HG03457 (cell line): ENCODE measurements at regions not wholly inside any gene's neighbourhood (a gene's known extent, or its start where the extent isn't known, plus 50 kb on each side); places are given as distances from the start of the nearest gene placed in this dataset.
"Not testable (repeated sequence)": the region's sequence is repeated elsewhere in the genome, so short reads cannot be mapped to it uniquely, and the experiment has no call there.

Experiments used
- ATAC-seq: cut with Tn5 transposase; IDR thresholded peaks from one replicate; pipeline ENCODE4 v1.9.1; 2021; ENCODE audit warnings: moderate number of reproducible peaks; ENCODE audit not compliant: unreplicated experiment

DNA sequence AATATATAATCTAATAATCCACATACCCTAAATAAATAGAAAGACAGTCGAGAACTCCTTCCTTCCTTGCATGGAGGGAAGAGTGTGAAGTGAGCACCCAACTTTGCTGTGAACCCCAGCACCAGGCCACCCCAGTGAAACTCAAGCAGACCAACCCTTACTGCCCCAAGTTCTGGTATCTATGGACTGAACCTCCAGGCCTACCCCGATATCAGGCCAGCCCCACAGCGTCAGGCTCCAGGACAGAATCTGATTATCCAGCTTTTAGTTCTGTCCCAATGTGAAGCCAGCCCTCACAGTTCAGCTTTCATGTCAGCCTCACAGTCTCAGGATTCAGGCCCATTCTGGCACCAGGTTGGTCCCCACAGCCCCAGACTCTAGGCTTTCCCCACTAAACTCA is 1617.2 kb upstream of the AGA start:
- ATAC-seq: no peak

DNA sequence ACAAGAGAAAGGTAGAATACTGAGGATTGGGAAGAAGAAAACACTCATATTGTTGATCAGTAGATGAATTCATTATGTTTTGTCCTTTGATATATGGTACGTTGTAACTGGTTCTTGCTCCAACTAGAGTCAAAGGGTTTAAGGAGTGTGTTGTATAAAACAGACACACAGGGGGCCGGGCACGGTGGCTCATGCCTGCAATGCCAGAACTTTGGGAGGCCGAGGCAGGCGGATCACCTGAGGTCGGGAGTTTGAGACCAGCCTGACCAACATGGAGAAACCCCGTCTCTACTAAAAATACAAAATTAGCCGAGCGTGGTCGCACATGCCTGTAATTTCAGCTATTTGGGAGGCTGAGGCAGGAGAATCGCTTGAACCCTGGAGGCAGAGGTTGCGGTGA is 1624.0 kb upstream of the AGA start:
- not testable (repeated sequence) for ATAC-seq

DNA sequence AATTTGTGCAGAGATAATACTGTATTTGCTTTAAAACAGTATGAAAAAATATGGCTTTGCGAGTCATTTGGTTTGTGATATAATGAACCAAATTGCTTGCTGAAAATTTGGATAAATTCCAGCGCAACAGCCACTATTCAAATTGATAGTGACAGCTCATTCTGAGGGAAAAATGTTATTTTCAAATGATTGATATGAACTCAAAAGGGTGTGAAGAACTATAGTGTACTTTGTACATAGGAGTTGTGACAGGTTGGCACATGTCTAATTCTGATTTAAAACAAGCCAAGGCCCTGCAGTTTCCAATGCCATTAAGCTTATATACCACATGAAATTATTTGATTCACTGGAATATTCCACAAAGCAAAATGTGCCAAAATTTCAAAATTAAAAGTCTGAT is 1628.9 kb upstream of the AGA start:
- no peak for ATAC-seq

DNA sequence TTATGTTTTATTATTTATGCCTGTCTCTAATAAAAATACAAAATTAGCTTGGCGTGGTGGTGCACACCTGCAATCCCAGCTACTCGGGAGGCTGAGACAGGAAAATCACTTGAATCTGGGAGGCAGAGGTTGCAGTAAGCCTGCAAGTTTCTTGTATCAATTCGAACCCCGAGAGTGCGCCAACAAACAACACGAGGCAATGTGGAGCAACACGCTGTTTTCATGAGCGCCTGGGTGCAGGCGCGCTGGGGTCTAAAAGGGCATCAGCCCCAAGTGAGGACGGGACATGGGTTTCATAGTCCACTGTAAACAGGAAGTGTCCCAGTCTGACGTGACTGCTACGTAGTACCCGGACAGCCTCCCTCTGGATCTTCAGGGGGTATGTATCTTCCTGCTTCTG is 1634.6 kb upstream of the AGA start:
- ATAC-seq: no peak

DNA sequence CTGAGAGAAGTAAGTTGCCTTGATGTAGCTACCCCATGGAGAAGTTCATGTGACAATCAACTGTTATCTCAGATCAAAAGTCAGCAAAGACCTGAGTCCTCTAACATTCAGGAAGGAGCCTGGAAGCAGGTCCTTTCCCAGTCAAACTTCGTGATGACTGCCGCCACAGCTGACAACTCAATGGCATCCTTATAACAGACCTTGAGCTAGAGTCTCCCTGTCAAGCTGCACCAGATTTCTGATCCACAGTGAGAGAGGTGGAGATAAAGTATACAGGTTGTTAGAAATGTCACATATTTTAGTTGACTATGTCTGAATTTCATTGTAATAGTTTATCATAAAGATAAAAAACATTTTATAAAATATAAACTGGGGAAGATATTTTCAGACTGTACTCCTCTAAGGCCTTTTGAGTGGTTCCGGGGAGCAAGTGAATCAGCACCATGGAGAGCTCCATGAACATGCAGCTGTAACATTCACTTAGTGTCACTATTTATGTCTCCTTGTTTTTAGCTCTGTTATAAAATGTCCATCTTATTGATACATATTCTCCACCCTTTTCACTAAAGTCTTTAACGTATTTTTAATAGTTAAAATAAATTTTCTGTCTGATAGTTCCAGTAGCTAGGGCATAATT is 1653.5 kb upstream of the AGA start:
- no peak for ATAC-seq

DNA sequence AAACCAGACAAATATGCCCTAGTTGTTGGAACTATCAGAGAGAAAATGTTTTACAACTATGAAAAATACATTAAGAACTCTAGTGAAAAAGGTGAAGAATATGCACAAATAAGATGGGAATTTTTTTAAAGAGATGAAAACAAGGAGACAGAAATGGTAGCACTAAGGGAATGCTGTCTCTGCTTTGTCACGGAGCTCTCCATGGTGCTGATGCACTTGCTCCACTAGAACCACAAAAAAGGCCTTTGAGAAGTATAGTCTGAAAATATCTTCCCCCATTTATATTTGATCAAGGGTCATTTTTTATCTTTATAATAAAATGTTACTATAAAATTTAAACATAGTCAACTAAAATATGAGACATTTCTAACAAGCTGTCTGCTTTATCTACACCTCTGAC is 1655.5 kb upstream of the AGA start:
- no peak for ATAC-seq

DNA sequence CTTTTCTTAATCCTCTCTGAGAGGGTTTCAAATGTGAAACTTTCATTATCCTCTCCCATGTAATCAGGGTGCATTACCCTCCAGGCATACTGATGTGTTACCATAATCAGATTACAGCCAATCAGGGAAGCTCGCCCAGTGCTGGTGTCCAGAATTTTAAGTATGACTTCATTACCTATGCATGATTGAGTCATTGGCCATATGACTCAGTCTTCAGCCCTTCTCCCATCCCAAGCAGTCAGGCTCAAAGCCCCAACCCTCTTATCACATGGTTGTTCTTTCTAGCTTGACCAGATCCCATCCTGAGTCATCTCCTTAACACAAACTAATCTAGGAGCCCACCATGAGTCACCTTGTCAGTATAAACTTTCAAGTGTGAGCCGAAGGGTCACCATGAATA is 1668.1 kb upstream of the AGA start:
- ATAC-seq: no peak

DNA sequence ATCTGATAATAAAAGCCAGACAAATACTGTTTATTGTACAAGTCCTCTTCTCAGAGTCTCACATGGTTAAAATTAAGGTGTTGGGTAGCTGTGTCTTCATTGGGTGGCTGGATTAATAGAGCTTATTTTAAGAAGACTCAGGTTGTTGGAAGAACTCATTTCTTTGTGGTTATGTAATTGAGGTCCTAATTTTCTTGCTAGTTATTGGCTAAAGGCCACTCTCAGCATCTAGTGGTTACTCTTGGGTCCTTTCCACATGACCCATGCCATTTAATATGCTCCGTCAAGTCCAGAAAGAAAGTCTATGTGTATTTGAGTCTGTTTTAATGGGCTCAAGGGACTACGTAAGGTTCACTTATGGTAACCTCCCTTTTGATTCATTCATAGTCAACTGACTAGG is 1668.6 kb upstream of the AGA start:
- ATAC-seq: no peak

DNA sequence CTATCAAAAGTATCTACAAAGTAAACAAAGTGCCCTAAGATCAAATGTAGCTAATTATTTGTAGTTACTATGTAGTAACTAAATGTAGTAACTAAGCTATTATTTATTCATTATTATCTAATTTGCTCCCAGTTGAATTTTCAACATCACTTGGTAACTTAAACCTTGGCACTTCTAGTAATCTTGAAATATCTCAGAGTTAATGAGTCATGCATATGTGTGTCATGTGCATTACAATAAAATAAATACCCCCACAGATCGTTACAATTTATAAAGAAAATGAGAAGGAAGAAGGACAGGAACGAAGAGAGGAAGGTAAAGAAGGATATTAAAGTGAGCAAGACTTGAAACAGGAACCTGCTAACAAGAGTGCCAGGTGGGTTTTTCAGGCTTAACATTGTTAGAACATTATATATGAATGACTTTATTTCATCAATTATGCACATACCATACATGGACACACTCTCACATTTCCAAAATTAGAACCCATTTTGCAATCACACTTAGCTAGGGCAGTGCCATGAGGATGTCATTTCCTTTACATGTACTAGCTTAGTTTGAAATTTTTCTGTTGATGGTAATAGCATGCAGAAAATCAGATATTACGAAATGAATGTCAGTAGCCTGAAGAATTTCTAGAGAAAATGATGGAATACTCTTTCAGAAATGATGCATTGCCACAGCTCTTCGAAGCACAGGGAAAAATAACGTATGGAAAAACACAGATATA is 1670.4 kb upstream of the AGA start:
- no peak for ATAC-seq

DNA sequence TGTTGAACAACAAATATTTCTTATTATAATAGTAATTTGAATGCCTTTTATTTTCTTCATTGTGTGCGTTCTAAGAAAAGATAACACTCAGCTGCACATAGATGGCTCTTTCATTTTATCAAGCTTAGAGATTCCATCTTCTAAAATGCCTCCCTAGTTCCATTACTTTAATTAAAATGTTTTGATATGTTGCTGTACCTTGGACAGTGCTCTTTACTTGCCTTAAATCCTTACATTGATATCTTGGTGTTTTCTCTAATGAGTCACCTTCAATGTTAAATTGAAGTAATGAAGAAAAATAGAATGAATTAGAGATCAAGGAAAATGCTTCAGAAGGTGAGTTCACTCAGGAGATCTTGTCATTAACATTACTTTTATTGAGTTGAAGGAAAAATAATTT is 1672.4 kb upstream of the AGA start:
- no peak for ATAC-seq

DNA sequence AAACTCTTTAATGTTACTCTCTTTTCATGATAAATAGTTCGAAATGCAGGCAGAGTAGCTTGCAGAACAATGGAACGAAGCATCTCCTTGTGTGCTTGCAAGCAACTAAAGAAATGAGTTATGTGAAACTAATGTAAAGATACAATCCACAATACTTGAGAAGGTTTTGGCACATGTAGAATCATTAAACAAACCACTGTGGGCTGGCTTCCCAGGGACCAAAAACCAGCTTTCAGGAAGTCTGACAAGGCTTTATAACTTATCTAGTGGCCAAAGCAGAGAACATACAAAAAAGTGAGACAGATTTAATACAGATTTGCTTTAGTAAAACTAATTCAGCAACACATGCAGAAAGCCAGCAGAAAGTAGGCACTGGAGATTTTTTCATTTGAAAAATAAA is 1673.8 kb upstream of the AGA start:
- no peak for ATAC-seq

DNA sequence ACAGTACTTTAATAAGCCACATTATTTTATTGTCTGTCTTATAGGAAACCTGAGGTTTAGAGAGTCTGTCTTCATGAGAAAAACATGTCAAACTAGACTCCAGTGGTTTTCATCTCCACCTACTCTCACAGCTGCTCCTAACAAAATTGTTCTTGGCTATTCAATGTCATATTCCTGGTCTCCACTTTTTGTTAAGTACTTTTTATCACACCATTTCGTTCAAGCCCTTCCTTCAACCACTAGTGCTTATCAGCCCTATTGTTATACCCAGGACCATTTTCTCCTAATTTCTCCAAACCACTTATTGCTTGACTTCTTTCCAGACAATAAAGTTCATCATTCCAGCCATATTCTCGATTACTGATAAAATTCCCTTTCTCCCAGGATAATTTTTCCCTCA is 1674.3 kb upstream of the AGA start:
- ATAC-seq: no peak

DNA sequence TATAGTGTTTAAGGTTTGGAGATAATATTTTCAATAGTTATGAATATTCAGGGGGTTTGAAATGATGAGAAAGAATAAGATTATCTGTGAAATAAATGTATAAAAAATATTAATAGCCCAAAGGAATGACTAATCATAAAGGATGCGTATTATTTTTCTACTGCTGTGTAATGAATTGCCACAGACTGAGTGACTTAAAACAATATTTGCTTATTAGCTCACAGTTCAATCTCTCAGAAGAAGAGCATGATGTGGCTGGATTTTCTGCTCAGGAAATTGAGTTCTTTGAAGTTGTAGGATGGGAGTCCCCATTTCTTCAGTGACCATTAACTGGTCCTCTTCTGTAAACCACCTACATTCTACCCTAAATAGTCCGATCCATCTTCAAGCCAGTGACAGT is 1680.8 kb upstream of the AGA start:
- ATAC-seq: no peak

DNA sequence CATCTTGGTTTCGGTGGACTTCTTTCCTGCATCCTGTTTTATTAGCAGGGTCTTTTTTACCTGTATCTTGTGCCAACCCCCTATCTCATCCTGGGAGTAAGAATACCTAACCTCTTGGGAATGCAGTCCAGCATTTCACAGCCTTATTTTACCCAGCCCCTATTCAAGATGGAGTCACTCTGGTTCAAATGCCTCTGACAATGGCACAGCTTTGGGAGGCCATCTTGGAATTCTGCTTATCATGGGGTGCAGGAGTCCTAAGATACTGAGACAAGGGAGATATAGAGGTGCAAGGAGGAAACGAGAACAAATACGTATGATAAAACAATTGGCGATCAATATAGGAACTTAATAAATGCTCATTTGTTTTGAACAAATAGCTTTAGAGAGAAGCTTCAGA is 1682.2 kb upstream of the AGA start:
- no peak for ATAC-seq

DNA sequence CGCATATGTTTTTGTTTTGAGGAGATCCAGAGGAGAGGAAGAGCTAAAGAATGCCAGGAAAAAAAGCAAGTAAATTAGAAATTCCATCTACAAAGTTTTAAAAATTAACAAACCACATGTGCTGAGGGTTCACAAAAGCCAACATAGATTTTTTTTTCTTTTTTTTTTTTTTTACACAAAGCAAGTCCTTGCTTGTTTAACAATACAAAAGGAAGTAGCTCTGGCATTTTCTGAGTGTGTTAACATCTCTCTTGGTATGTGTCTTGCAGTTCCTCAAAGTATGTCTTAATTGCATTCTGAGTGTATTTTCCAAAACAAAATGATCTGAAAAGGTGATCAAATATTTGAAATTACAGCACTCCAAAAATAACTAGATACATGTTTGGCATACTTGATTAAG is 1682.7 kb upstream of the AGA start:
- ATAC-seq: no peak

DNA sequence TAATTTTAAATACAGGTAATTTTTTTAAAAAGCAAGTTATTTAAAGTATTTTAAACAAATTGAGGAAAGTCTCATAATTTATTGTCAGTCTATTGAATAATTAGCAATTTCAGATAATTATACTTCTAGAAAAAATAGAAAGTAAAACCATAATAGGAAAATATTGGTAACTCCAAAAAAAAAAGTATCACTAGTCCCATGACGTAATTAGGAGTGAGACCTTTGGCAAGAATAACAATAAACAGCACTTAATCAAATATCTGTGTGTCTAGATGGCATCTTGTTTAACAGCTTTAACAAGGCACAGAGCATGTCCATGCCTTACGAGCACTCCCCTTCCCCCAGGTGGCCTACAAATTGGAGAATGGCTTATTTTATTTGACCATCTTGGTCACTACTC is 1683.6 kb upstream of the AGA start:
- no peak for ATAC-seq

DNA sequence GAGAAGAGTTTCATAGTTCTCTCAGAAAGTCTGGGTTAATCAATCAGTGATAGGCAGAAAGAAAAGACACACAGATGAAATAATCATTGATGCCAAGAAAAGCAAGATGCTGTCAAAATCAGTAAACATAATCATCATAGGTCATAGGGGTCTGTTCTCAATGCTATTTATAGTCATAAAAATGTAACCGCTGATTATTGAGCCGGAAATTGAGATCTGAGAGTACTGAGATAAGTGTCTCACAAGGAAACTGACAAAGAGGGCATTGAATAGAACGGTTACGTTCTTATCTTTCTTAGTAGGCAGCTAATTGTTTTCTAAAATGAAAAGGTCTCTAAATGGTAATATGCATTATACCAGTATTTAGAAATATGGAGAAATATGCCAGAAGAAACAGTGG is 1686.1 kb upstream of the AGA start:
- ATAC-seq: no peak

DNA sequence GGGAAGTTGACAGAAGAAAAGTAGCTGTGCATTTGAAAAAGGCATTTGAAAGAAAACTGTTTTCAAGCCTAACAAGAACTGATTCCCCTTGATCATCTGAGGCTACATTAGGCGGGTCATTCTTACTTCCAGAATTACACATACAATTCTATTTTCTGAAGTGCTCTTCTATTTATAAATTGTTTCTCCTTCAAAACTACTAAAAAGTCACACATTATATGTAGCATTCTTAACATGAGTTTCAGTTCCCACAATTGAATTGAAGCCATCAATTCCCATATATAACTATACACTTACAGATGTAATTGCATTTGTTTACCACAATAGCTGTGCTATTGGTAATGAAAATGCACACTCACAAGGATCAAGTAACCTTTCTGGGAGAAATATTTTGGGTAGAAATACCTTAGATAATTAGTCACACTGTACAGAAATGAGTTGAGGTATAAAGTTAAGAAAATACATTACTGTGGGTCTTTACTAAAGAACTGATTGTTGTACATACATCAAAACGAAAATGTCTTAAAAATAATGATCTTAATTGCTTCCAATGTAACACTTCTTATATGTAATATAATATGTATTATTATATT is 1688.0 kb upstream of the AGA start:
- ATAC-seq: no peak

DNA sequence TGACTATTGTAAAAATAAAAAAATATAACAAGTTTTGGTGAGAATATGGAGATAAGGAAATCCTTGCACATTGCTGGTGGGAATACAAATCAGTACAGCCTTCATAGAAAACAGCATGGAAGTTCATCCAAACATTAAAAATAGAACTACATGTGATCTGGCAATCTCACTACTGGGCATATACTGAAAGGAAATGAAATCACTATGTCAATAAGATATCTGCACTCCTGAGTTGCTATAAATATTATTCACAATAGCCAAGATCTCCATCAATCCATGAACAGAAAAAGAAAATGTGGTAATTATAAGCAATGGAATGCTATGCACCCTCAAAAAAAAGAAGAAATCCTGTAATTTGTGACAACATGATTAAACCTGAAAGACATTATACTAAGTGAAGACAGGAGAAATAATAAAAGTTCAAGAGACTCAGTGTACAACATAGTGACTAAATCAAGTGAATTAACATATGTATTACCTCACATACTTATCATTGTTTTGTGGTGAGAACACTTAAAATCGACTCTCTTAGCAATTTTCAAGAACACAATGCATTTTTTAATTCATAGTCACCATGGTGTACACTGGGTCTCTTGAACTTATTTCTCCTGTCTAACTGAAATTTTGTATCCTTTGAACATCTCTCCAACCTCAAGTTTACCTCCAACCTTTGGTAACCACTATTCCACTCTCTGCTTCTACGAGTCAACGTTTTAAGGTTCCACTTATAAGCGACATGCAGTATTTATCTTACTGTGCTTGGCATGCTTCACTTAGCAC is 1703.7 kb upstream of the AGA start:
- no peak for ATAC-seq

DNA sequence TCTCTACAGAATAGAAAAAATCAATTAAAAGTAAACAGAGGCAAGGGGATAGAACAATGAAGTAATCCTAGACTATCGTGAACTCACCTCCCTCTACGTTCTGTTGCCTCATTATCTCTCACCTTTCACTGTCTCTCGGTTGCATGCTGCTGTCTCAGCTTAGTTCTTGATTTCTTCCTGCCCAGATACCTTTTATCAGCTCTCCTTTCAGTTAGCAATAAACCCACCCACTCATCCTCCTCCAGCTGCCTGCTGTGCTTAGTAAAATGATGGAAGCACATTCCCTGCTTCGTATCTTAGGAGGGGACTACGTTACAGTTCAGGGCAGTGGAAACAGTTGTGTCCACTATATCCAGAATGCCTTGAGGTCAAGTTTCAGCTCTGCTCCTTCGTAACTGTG is 1709.5 kb upstream of the AGA start:
- no peak for ATAC-seq

DNA sequence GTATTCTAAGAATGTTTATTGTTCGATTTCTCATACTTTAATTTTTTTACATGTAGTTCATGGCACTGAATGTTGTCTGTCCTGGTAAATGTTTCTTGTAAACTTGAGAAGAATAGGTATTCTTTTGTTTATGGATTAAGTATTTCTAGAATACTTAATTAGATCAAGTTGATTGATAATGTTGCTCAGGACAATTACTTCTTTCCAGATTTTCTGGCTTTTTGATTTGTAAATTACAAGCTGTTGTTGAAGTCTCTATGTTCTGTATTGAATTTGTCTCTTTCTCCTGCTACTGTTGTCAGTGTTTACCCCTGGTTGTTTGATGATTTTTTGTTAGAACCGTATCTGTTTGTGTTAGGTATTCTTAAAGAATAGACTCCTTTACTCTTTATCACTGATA is 1720.9 kb upstream of the AGA start:
- no peak for ATAC-seq
